ENCODE measurements at regions not wholly inside any gene's neighbourhood (a gene's known extent, or its start where the extent isn't known, plus 50 kb on each side); places are given as distances from the start of the nearest gene placed in this dataset.

GRCh38 chr4:73683456-73683855 lies 56.9 kb upstream of the CXCL8 start:
- Histone ChIP-seq H3K79me2 (ENCODE audit: insufficient read depth, low read length) (no peaks in the 10 kb centered on the region), H3K9me3 (ENCODE audit: insufficient read depth, low read depth, low read length) (no peaks in the 10 kb centered on the region), H3K4me1 (ENCODE audit: insufficient read depth, low read length, poor library complexity, severe bottlenecking) (no peaks in the 10 kb centered on the region), H3K4me3 (ENCODE audit: low read length, poor library complexity, severe bottlenecking) (no peak overlapping the region), H3K4me2 (ENCODE audit: low read depth, low read length, poor library complexity, severe bottlenecking) (no peak overlapping the region), H3F3A (ENCODE audit: low read depth) (no peaks in the 10 kb centered on the region), H2AFZ (ENCODE audit: low read length) (no peak overlapping the region), H3K27me3 (ENCODE audit: insufficient read depth, low read length, poor library complexity, severe bottlenecking) (no peaks in the 10 kb centered on the region), H4K20me1 (ENCODE audit: insufficient read depth, low read length, poor library complexity, severe bottlenecking) (no peaks in the 10 kb centered on the region), H3K9ac (ENCODE audit: low read depth, low read length, poor library complexity, severe bottlenecking) (no peak overlapping the region), H3K36me3 (ENCODE audit: insufficient read depth, low read length) (no peaks in the 10 kb centered on the region), H3K9me2 (replicated peaks; ENCODE audit: low read depth, low read length) (no peaks in the 10 kb centered on the region)
- TF ChIP-seq EZH2phosphoT487 (IDR thresholded peaks at IDR 0.05; ENCODE audit: borderline replicate concordance) (no peak), CTCF (conservative IDR thresholded peaks at IDR 0.05; ENCODE audit: low read length) (no peak)

DNA sequence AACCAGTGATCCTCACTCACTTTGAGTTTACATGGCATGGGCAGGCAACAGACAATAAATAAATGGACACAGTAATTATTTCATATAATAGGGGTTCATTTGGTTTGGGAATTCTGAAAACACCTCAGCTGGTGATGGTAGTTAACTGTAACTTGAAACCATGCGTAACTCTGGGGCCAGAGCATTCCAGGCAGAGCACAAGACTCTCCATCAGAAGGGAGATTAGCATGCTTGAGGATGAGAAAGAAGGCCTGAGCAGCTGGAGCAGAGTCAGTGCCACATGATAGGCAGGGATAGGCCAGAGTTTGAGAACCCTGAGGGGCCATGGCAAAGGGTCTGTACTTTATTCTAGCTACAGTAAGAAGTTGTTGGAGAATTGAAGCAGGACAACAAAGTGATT lies 56.3 kb upstream of the CXCL8 start:
- Histone ChIP-seq H3K9me3 (ENCODE audit: insufficient read depth, low read depth, low read length) (no peaks in the 10 kb centered on the region), H3K79me2 (ENCODE audit: insufficient read depth, low read length) (no peaks in the 10 kb centered on the region), H3K4me3 (ENCODE audit: low read length, poor library complexity, severe bottlenecking) (no peak overlapping the region), H3K9ac (ENCODE audit: low read depth, low read length, poor library complexity, severe bottlenecking) (no peak overlapping the region), H2AFZ (ENCODE audit: low read length) (no peak overlapping the region), H3F3A (ENCODE audit: low read depth) (no peaks in the 10 kb centered on the region), H3K36me3 (ENCODE audit: insufficient read depth, low read length) (no peaks in the 10 kb centered on the region), H3K4me1 (ENCODE audit: insufficient read depth, low read length, poor library complexity, severe bottlenecking) (no peaks in the 10 kb centered on the region), H3K4me2 (ENCODE audit: low read depth, low read length, poor library complexity, severe bottlenecking) (no peak overlapping the region), H4K20me1 (ENCODE audit: insufficient read depth, low read length, poor library complexity, severe bottlenecking) (no peaks in the 10 kb centered on the region), H3K27me3 (ENCODE audit: insufficient read depth, low read length, poor library complexity, severe bottlenecking) (no peaks in the 10 kb centered on the region), H3K9me2 (replicated peaks; ENCODE audit: low read depth, low read length) (no peaks in the 10 kb centered on the region)
- TF ChIP-seq CTCF (conservative IDR thresholded peaks at IDR 0.05; ENCODE audit: low read length) (no peak), EZH2phosphoT487 (IDR thresholded peaks at IDR 0.05; ENCODE audit: borderline replicate concordance) (no peak)

DNA sequence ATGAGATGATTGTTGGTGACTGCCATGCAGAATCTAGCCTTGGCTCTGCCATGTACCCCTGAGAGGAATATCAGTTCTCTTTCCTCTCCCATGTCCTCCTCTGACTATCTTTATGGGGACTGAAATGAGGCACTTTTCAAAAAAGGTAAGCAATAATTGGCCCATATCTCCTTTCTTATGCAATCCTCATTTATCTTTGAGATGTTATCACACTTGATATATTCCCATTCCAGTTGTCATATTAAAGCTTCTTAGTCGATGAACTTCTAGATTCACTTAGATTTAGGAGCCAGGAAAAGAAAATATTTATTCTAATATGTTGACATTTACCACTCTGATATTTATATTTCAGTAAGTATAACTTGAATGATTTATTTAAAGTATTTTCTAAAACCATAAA lies 55.3 kb upstream of the CXCL8 start:
- no peaks in the 10 kb centered on the region for H3K36me3 ChIP-seq (ENCODE audit: insufficient read depth, low read length)
- peak overlapping the region; percentile 28; the same call in 1 of the 2 replicates for H2AFZ ChIP-seq (ENCODE audit: low read length)
- no peaks in the 10 kb centered on the region for H3K79me2 ChIP-seq (ENCODE audit: insufficient read depth, low read length)
- no peaks in the 10 kb centered on the region for H3F3A ChIP-seq (ENCODE audit: low read depth)
- H4K20me1 ChIP-seq (ENCODE audit: insufficient read depth, low read length, poor library complexity, severe bottlenecking) = no peaks in the 10 kb centered on the region
- no peaks in the 10 kb centered on the region for H3K27me3 ChIP-seq (ENCODE audit: insufficient read depth, low read length, poor library complexity, severe bottlenecking)
- no peaks in the 10 kb centered on the region for H3K9me2 ChIP-seq (replicated peaks; ENCODE audit: low read depth, low read length)
- no peaks in the 10 kb centered on the region for H3K9me3 ChIP-seq (ENCODE audit: insufficient read depth, low read depth, low read length)
- no peak overlapping the region for H3K9ac ChIP-seq (ENCODE audit: low read depth, low read length, poor library complexity, severe bottlenecking)
- no peaks in the 10 kb centered on the region for H3K4me1 ChIP-seq (ENCODE audit: insufficient read depth, low read length, poor library complexity, severe bottlenecking)
- TF ChIP-seq CTCF (conservative IDR thresholded peaks at IDR 0.05; ENCODE audit: low read length) (no peak), EZH2phosphoT487 (IDR thresholded peaks at IDR 0.05; ENCODE audit: borderline replicate concordance) (no peak)
- no peak overlapping the region for H3K4me2 ChIP-seq (ENCODE audit: low read depth, low read length, poor library complexity, severe bottlenecking)
- no peak overlapping the region for H3K4me3 ChIP-seq (ENCODE audit: low read length, poor library complexity, severe bottlenecking)

Measured in Loucy (cell line).